ENCODE measurements at regions not wholly inside any gene's neighbourhood (a gene's known extent, or its start where the extent isn't known, plus 50 kb on each side); places are given as distances from the start of the nearest gene placed in this dataset.
A peak's percentile ranks its signal among the peaks of the same experiment; 100 is the strongest.
"Not testable (repeated sequence)": the region's sequence is repeated elsewhere in the genome, so short reads cannot be mapped to it uniquely, and the experiment has no call there.

GRCh38 chr3:34090876-34091275 is 292.4 kb downstream of the PDCD6IP start:
- CTCF ChIA-PET, result interaction anchor here (0.6 kb wide), 1 partner anchor 124 kb away, joined by 5 read pairs; no protein-coding TSS in a partner anchor

GRCh38 chr3:34094280-34094679 is 295.9 kb downstream of the PDCD6IP start:
- DNase-seq; BruUV-seq (replicated peaks): not testable (repeated sequence)

More at GRCh38 chr3:34090876-34091275, 292.4 kb downstream of the PDCD6IP start:
- DNase-seq, result no peak
- TF ChIP-seq CTCF (IDR thresholded peaks at IDR 0.05; ENCODE audit: unreplicated experiment), result no peak
- Mint-ChIP-seq H3K27me3 (ENCODE audit: unreplicated experiment) (peaks cover 6% of the 10 kb centered on the region), H3K27ac (ENCODE audit: unreplicated experiment) (no peak overlapping the region), H3K4me1 (ENCODE audit: low read depth, unreplicated experiment) (peaks cover 11% of the 10 kb centered on the region), H3K4me3 (ENCODE audit: low read depth, unreplicated experiment) (no peak overlapping the region), H3K36me3 (ENCODE audit: insufficient read depth, unreplicated experiment) (peaks cover 7% of the 10 kb centered on the region), H3K9me3 (ENCODE audit: low read depth, unreplicated experiment) (peaks cover 2% of the 10 kb centered on the region)
- intact Hi-C loops (cut with micrococcal nuclease; ENCODE audit: unreplicated experiment), result no loop called here
- no TSS peak for BruUV-seq (replicated peaks)

GRCh38 chr3:34102288-34102687 is 303.9 kb downstream of the PDCD6IP start:
- H3K27me3 Mint-ChIP-seq (ENCODE audit: unreplicated experiment), result peaks cover 40% of the 10 kb centered on the region
- CTCF ChIA-PET, result no interaction called here
- no peak for DNase-seq
- H3K36me3 Mint-ChIP-seq (ENCODE audit: insufficient read depth, unreplicated experiment), result no peaks in the 10 kb centered on the region
- no peak overlapping the region for H3K27ac Mint-ChIP-seq (ENCODE audit: unreplicated experiment)
- no peak for TF ChIP-seq CTCF (IDR thresholded peaks at IDR 0.05; ENCODE audit: unreplicated experiment)
- H3K4me1 Mint-ChIP-seq (ENCODE audit: low read depth, unreplicated experiment), result no peaks in the 10 kb centered on the region
- intact Hi-C loops (cut with micrococcal nuclease; ENCODE audit: unreplicated experiment), result no loop called here
- no TSS peak for BruUV-seq (replicated peaks)
- no peak overlapping the region for H3K4me3 Mint-ChIP-seq (ENCODE audit: low read depth, unreplicated experiment)
- H3K9me3 Mint-ChIP-seq (ENCODE audit: low read depth, unreplicated experiment), result no peaks in the 10 kb centered on the region

More at GRCh38 chr3:34094280-34094679, 295.9 kb downstream of the PDCD6IP start:
- H3K27ac Mint-ChIP-seq (ENCODE audit: unreplicated experiment); H3K4me3 Mint-ChIP-seq (ENCODE audit: low read depth, unreplicated experiment); H3K36me3 Mint-ChIP-seq (ENCODE audit: insufficient read depth, unreplicated experiment); H3K9me3 Mint-ChIP-seq (ENCODE audit: low read depth, unreplicated experiment); H3K27me3 Mint-ChIP-seq (ENCODE audit: unreplicated experiment); intact Hi-C loops (cut with micrococcal nuclease; ENCODE audit: unreplicated experiment); CTCF ChIA-PET: not testable (repeated sequence)
- H3K4me1 Mint-ChIP-seq (ENCODE audit: low read depth, unreplicated experiment), result peaks cover 11% of the 10 kb centered on the region

- BruUV-seq (replicated peaks), result no TSS peak
- no peak for DNase-seq
- intact Hi-C loops (cut with micrococcal nuclease; ENCODE audit: unreplicated experiment), result loop anchor here (5.0 kb wide), 2 partner anchors 124 to 576 kb away; no protein-coding TSS in a partner anchor
- H3K4me1 Mint-ChIP-seq (ENCODE audit: low read depth, unreplicated experiment), result no peaks in the 10 kb centered on the region
- no peak for TF ChIP-seq CTCF (IDR thresholded peaks at IDR 0.05; ENCODE audit: unreplicated experiment)
- H3K36me3 Mint-ChIP-seq (ENCODE audit: insufficient read depth, unreplicated experiment), result no peaks in the 10 kb centered on the region
- no peak overlapping the region for H3K27ac Mint-ChIP-seq (ENCODE audit: unreplicated experiment)
- no peaks in the 10 kb centered on the region for H3K9me3 Mint-ChIP-seq (ENCODE audit: low read depth, unreplicated experiment)
- H3K27me3 Mint-ChIP-seq (ENCODE audit: unreplicated experiment), result peaks cover 40% of the 10 kb centered on the region
- H3K4me3 Mint-ChIP-seq (ENCODE audit: low read depth, unreplicated experiment), result no peak overlapping the region
- CTCF ChIA-PET, result no interaction called here
Observed at GRCh38 chr3:34106379-34106778, 307.9 kb downstream of the PDCD6IP start.

- CTCF ChIA-PET, result no interaction called here
- H3K9me3 Mint-ChIP-seq (ENCODE audit: low read depth, unreplicated experiment), result no peaks in the 10 kb centered on the region
- no peak for TF ChIP-seq CTCF (IDR thresholded peaks at IDR 0.05; ENCODE audit: unreplicated experiment)
- H3K4me3 Mint-ChIP-seq (ENCODE audit: low read depth, unreplicated experiment), result no peak overlapping the region
- intact Hi-C loops (cut with micrococcal nuclease; ENCODE audit: unreplicated experiment), result loop anchor here (5.0 kb wide), 2 partner anchors 125 to 575 kb away; no protein-coding TSS in a partner anchor
- H3K27ac Mint-ChIP-seq (ENCODE audit: unreplicated experiment), result no peak overlapping the region
- peaks cover 38% of the 10 kb centered on the region for H3K27me3 Mint-ChIP-seq (ENCODE audit: unreplicated experiment)
- H3K4me1 Mint-ChIP-seq (ENCODE audit: low read depth, unreplicated experiment), result no peaks in the 10 kb centered on the region
- no peaks in the 10 kb centered on the region for H3K36me3 Mint-ChIP-seq (ENCODE audit: insufficient read depth, unreplicated experiment)
- DNase-seq, result peak; percentile 55
- BruUV-seq (replicated peaks), result no TSS peak
Observed at GRCh38 chr3:34106879-34107278, 308.4 kb downstream of the PDCD6IP start.

Measured in Calu3 (cell line).